ENCODE measurements at regions not wholly inside any gene's neighbourhood (a gene's known extent, or its start where the extent isn't known, plus 50 kb on each side); places are given as distances from the start of the nearest gene placed in this dataset.

- ChIA-PET CTCF (no interaction called here), POLR2A (no interaction called here)
- Histone ChIP-seq H3K4me2 (replicated peaks; ENCODE audit: low read depth, low read length, poor library complexity, severe bottlenecking) (no peak overlapping the region), H3K4me1 (ENCODE audit: control insufficient read depth in 2 of 2, insufficient read depth in 2 of 2, low read length in 2 of 2) (no peaks in the 10 kb centered on the region), H3K27ac (ENCODE audit: low read length in 2 of 2) (no peak overlapping the region), H3K36me3 (replicated peaks in 1 of 2; ENCODE audit: control extremely low read depth in 1 of 2, control insufficient read depth in 1 of 2, extremely low read depth in 1 of 2, insufficient read depth in 2 of 2, low read length in 1 of 2) (no peaks in the 10 kb centered on the region), H3K9ac (ENCODE audit: low read length) (no peak overlapping the region), H4K20me1 (ENCODE audit: control insufficient read depth, insufficient read depth, low read length, poor library complexity, severe bottlenecking) (no peaks in the 10 kb centered on the region), H3K79me2 (ENCODE audit: control insufficient read depth, insufficient read depth, low read length) (no peaks in the 10 kb centered on the region), H3K9me3 (ENCODE audit: control extremely low read depth in 1 of 3, control insufficient read depth in 2 of 3, insufficient read depth in 1 of 3, low read length in 2 of 3) (no peaks in the 10 kb centered on the region), H2AFZ (ENCODE audit: insufficient read depth, low read depth, low read length, poor library complexity, severe bottlenecking) (no peak overlapping the region), H3K4me3 (ENCODE audit: control extremely low read depth in 1 of 5, extremely low read depth in 1 of 5, insufficient read depth in 1 of 5, low read depth in 2 of 5, low read length in 4 of 5) (no peak overlapping the region), H3K27me3 (replicated peaks in 1 of 4; ENCODE audit: control extremely low read depth in 1 of 4, control insufficient read depth in 3 of 4, insufficient read depth in 4 of 4, low read length in 3 of 4) (peaks cover 0 to 2% (median 0%) of the 10 kb centered on the region in 4 experiments)
- H3K27me3 Mint-ChIP-seq = peaks cover 4% of the 10 kb centered on the region
- no peak overlapping the region for H3K4me3 Mint-ChIP-seq
- 92% methylated on average over 3 of the region's 3 CpGs for WGBS (ENCODE audit: insufficient coverage)
- intact Hi-C loops (cut with micrococcal nuclease) = no loop called here
- TF ChIP-seq EZH2 (IDR thresholded peaks at IDR 0.05; ENCODE audit: borderline replicate concordance, insufficient read depth, low read depth, low read length, poor library complexity, severe bottlenecking) = no peak
- no peak for ATAC-seq (ENCODE audit: low read depth)
- H3K27ac Mint-ChIP-seq = no peak overlapping the region
- no peaks in the 10 kb centered on the region for H3K4me1 Mint-ChIP-seq
- no peak for DNase-seq
- H3K9me3 Mint-ChIP-seq (ENCODE audit: insufficient read depth) = no peaks in the 10 kb centered on the region
These were observed 262.2 kb upstream of the MGAT5 start for GRCh38 chr2:133991606-133992168.

DNA sequence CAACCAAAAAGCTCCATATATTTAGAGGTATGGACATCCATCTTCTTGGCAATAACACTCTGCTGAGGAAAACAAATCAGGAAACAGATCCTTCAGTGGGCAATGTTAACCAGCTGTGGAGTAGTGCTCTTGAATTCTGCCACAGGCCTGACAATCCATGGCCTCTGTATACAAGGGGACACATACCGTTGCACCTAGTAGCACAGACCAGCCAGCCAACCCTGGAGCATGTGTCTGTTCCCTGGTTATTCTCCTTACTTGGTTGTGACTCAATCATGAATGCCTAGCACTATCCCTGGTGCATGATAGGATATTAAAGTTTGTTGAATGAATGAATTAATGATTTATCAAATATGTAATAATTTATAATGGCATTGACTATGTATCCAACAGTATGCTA, 261.4 kb upstream of the MGAT5 start:
- H3K79me2 ChIP-seq (ENCODE audit: control insufficient read depth, insufficient read depth, low read length) = no peaks in the 10 kb centered on the region
- ATAC-seq (ENCODE audit: low read depth) = no peak
- H3K4me3 ChIP-seq (ENCODE audit: control extremely low read depth in 1 of 5, extremely low read depth in 1 of 5, insufficient read depth in 1 of 5, low read depth in 2 of 5, low read length in 4 of 5) = no peak overlapping the region
- Mint-ChIP-seq H3K27ac (no peak overlapping the region), H3K4me1 (no peaks in the 10 kb centered on the region), H3K27me3 (peaks cover 7% of the 10 kb centered on the region), H3K4me3 (no peak overlapping the region), H3K9me3 (ENCODE audit: insufficient read depth) (no peaks in the 10 kb centered on the region)
- no CpG with 5 or more reads among the region's 1 CpG for WGBS (ENCODE audit: insufficient coverage)
- H3K4me1 ChIP-seq (ENCODE audit: control insufficient read depth in 2 of 2, insufficient read depth in 2 of 2, low read length in 2 of 2) = no peaks in the 10 kb centered on the region
- no peaks in the 10 kb centered on the region for H3K36me3 ChIP-seq (replicated peaks in 1 of 2; ENCODE audit: control extremely low read depth in 1 of 2, control insufficient read depth in 1 of 2, extremely low read depth in 1 of 2, insufficient read depth in 2 of 2, low read length in 1 of 2)
- peaks cover 0 to 2% (median 0%) of the 10 kb centered on the region in 4 experiments for H3K27me3 ChIP-seq (replicated peaks in 1 of 4; ENCODE audit: control extremely low read depth in 1 of 4, control insufficient read depth in 3 of 4, insufficient read depth in 4 of 4, low read length in 3 of 4)
- intact Hi-C loops (cut with micrococcal nuclease) = no loop called here
- H2AFZ ChIP-seq (ENCODE audit: insufficient read depth, low read depth, low read length, poor library complexity, severe bottlenecking) = no peak overlapping the region
- H3K9ac ChIP-seq (ENCODE audit: low read length) = no peak overlapping the region
- TF ChIP-seq EZH2 (IDR thresholded peaks at IDR 0.05; ENCODE audit: borderline replicate concordance, insufficient read depth, low read depth, low read length, poor library complexity, severe bottlenecking) = no peak
- no peak for TF ChIP-seq CTCF (IDR thresholded peaks at IDR 0.05)
- ChIA-PET POLR2A (no interaction called here), CTCF (no interaction called here)
- H3K27ac ChIP-seq (ENCODE audit: low read length in 2 of 2) = no peak overlapping the region
- DNase-seq = no peak
- H4K20me1 ChIP-seq (ENCODE audit: control insufficient read depth, insufficient read depth, low read length, poor library complexity, severe bottlenecking) = no peaks in the 10 kb centered on the region
- no peaks in the 10 kb centered on the region for H3K9me3 ChIP-seq (ENCODE audit: control extremely low read depth in 1 of 3, control insufficient read depth in 2 of 3, insufficient read depth in 1 of 3, low read length in 2 of 3)
- no peak overlapping the region for H3K4me2 ChIP-seq (replicated peaks; ENCODE audit: low read depth, low read length, poor library complexity, severe bottlenecking)
